NT2/D1 (cell line): ENCODE measurements at regions not wholly inside any gene's neighbourhood (a gene's known extent, or its start where the extent isn't known, plus 50 kb on each side); places are given as distances from the start of the nearest gene placed in this dataset.
A peak's percentile ranks its signal among the peaks of the same experiment; 100 is the strongest.

ENCODE experiments used
- DNase-seq: peaks from one replicate; pipeline ENCODE4 v3.0.0-alpha.2; 2011; ENCODE audit warnings: low read depth, low spot score
- H3K27me3 ChIP-seq: 2 replicates; pipeline ENCODE4 v1.6.0; 2011; ENCODE audit warnings: mild to moderate bottlenecking; ENCODE audit not compliant: insufficient read length, insufficient read depth
- H3K36me3 ChIP-seq: 2 replicates; pipeline ENCODE4 v1.6.1; 2011; ENCODE audit warnings: mild to moderate bottlenecking, low read length, mixed read lengths; ENCODE audit not compliant: insufficient read depth, insufficient read length
- H3K4me1 ChIP-seq: 2 replicates; pipeline ENCODE4 v1.5.1; 2011; ENCODE audit not compliant: insufficient read depth, insufficient read length
- H3K4me3 ChIP-seq: 2 replicates; pipeline ENCODE4 v1.5.1; 2011; ENCODE audit warnings: low read depth; ENCODE audit not compliant: insufficient read length
- H3K9ac ChIP-seq: 2 replicates; pipeline ENCODE4 v1.6.0; 2011; ENCODE audit warnings: low read depth; ENCODE audit not compliant: insufficient read length
- H3K9me3 ChIP-seq: 2 replicates; pipeline ENCODE4 v1.5.1; 2011; ENCODE audit warnings: mild to moderate bottlenecking, low read length; ENCODE audit not compliant: insufficient read depth
- SUZ12 ChIP-seq: IDR thresholded peaks from 2 replicates; pipeline ENCODE4 v1.6.1; 2011; ENCODE audit not compliant: insufficient read length, insufficient read depth; ENCODE audit errors: extremely low read depth
- YY1 ChIP-seq: IDR thresholded peaks from 2 replicates; pipeline ENCODE4 v1.6.1; 2011; ENCODE audit not compliant: insufficient read length, insufficient read depth
- ZNF274 ChIP-seq: IDR thresholded peaks from 2 replicates; pipeline ENCODE4 v1.6.1; 2011; ENCODE audit warnings: mild to moderate bottlenecking, low read depth, low read length

DNA sequence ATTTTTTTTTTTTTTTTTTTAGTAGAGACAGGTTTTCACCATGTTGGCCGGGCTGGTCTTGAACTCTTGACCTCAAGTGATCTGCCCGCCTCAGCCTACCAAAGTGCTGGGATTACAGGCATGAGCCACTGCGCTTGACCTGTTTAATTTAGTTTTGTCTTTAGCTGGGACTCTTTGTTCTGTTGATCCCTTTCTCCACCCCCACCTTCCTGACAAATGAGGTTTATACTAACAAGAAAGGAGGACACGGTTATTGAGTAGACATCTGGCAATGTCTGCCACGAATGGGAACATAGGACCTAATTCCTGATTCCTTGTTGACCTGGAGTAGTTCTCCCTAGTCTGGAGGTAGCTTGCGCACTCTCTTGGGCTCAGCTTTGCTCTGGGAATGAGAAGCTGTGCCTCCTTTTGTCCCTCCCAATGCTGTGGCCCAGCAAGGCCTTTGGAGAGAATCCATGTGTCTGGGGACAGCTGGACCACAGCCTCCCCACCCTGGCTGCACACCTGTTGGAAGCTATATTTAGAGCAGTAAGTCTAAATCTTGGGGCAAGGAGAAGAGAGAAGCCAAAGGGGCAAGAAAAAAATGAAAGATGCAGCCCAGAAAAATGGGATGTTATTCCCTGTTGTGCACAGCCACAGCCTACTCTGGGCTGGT lies 53.2 kb upstream of the ADPGK start:
- Histone ChIP-seq H3K27me3 (no peaks in the 10 kb centered on the region), H3K4me3 (no peak overlapping the region), H3K36me3 (no peaks in the 10 kb centered on the region), H3K9me3 (no peaks in the 10 kb centered on the region), H3K4me1 (peaks cover 4% of the 10 kb centered on the region), H3K9ac (no peak overlapping the region)
- TF ChIP-seq ZNF274 (no peak), SUZ12 (no peak), YY1 (no peak)
- DNase-seq, result no peak

DNA sequence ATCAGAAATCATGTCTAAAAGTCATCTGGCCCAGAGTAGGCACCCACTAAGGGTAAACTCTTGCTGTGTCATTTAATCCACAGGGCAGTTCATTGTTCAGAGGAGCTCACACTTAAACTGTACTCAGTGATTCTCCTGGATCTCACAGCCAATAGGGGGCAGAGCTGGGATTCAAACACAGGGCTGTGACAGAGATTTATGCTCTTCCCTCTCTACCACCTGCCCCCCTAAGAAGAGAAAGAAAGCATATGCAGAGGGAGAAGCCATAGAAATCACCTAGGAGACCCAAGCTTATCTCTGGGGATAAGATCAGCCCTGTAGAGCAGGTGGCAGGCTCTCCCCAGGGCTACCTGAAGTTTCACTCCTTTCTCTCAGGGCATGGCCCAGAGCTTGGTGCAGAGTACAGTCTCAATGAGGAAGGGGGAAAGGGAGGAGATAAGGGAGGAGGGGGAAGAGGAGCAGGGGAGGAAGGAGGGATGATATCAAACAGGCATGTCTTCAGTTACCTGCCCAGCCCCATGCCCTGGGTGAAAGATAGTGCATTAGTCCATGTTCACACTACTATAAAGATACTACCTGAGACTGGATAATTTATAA lies 51.8 kb upstream of the ADPGK start:
- Histone ChIP-seq H3K4me3 (no peak overlapping the region), H3K9ac (no peak overlapping the region), H3K4me1 (peaks cover 4% of the 10 kb centered on the region), H3K36me3 (no peaks in the 10 kb centered on the region), H3K27me3 (no peaks in the 10 kb centered on the region), H3K9me3 (no peaks in the 10 kb centered on the region)
- no peak for TF ChIP-seq SUZ12
- no peak for TF ChIP-seq YY1
- DNase-seq, result peak; percentile 62

- TF ChIP-seq SUZ12 (no peak), YY1 (no peak), ZNF274 (no peak)
- Histone ChIP-seq H3K36me3 (no peaks in the 10 kb centered on the region), H3K27me3 (no peaks in the 10 kb centered on the region), H3K9me3 (no peaks in the 10 kb centered on the region), H3K9ac (no peak overlapping the region), H3K4me3 (no peak overlapping the region), H3K4me1 (peaks cover 4% of the 10 kb centered on the region)
- DNase-seq, result no peak
These were observed 50.0 kb upstream of the ADPGK start for GRCh38 chr15:72833561-72833960.
